ENCODE measurements at regions not wholly inside any gene's neighbourhood (a gene's known extent, or its start where the extent isn't known, plus 50 kb on each side); places are given as distances from the start of the nearest gene placed in this dataset.

DNA sequence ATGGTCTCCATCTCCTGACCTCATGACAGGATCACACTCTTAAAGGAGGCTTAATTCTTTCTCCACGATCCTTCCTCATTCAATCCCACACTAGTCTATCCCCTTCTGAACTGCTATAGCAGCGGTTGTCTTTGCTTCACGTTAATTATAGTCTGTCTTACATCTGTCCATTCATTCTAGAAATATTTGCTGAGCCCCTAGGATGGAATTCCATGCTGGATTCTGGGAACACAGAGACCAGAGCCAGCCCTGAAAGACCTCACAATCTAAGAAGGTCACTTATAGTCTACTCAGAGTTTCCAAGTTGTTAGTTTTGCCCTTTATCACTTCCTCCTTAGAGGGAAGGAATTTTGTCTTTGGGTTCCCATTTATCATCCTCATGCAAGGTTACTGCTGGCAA lies 193.5 kb downstream of the GAS1 start:
- FAIRE-seq (no peak), DNase-seq (no peak)
- H3K9me3 ChIP-seq (ENCODE audit: control insufficient read depth in 2 of 3, insufficient read depth in 1 of 3, low read length in 3 of 3): no peaks in the 10 kb centered on the region
- intact Hi-C loops (cut with DNase I): no loop called here
- no peak overlapping the region for H3K9ac ChIP-seq (ENCODE audit: low read length in 3 of 3)
- no peak overlapping the region for H3K4me3 ChIP-seq (ENCODE audit: low read length in 3 of 3)
- TF ChIP-seq, protein P1, sequence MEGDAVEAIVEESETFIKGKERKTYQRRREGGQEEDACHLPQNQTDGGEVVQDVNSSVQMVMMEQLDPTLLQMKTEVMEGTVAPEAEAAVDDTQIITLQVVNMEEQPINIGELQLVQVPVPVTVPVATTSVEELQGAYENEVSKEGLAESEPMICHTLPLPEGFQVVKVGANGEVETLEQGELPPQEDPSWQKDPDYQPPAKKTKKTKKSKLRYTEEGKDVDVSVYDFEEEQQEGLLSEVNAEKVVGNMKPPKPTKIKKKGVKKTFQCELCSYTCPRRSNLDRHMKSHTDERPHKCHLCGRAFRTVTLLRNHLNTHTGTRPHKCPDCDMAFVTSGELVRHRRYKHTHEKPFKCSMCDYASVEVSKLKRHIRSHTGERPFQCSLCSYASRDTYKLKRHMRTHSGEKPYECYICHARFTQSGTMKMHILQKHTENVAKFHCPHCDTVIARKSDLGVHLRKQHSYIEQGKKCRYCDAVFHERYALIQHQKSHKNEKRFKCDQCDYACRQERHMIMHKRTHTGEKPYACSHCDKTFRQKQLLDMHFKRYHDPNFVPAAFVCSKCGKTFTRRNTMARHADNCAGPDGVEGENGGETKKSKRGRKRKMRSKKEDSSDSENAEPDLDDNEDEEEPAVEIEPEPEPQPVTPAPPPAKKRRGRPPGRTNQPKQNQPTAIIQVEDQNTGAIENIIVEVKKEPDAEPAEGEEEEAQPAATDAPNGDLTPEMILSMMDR (IDR thresholded peaks at IDR 0.05; ENCODE audit: borderline replicate concordance, extremely low read depth, insufficient read depth): no peak
- H3K36me3 ChIP-seq (ENCODE audit: control insufficient read depth in 2 of 3, insufficient read depth in 3 of 3, low read length in 3 of 3): no peaks in the 10 kb centered on the region
- H3K27ac ChIP-seq (ENCODE audit: low read depth in 2 of 2, low read length in 2 of 2): no peak overlapping the region
- no peaks in the 10 kb centered on the region for H3K27me3 ChIP-seq (ENCODE audit: control insufficient read depth, insufficient read depth, low read length)
- no peaks in the 10 kb centered on the region for H3K4me1 ChIP-seq (ENCODE audit: control insufficient read depth in 2 of 3, insufficient read depth in 2 of 3, low read depth in 1 of 3, low read length in 3 of 3)

DNA sequence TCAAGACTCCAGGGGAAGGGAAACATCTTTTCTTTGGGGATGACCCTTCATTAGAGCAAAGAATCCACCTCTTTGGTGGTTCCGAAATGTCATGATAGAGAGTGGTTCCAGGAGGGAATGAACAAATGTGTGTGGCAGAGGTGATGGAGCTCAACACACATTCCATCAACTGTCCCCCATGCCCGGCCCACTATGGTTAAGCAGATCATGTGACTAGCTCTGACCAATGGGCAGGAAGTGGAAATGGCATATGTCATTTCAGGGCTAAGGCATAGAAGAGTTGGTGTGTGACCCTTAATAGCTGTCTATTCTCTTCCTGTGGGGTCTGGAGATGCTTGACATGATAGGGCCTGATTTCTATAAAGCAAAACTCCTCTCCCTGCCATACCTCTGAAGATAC lies 194.6 kb downstream of the GAS1 start:
- TF ChIP-seq, protein P1 (IDR thresholded peaks at IDR 0.05; ENCODE audit: borderline replicate concordance, extremely low read depth, insufficient read depth): no peak
- Histone ChIP-seq H3K4me1 (ENCODE audit: control insufficient read depth in 2 of 3, insufficient read depth in 2 of 3, low read depth in 1 of 3, low read length in 3 of 3) (no peaks in the 10 kb centered on the region), H3K9me3 (ENCODE audit: control insufficient read depth in 2 of 3, insufficient read depth in 1 of 3, low read length in 3 of 3) (no peaks in the 10 kb centered on the region), H3K27me3 (ENCODE audit: control insufficient read depth, insufficient read depth, low read length) (no peaks in the 10 kb centered on the region), H3K9ac (ENCODE audit: low read length in 3 of 3) (no peak overlapping the region), H3K27ac (ENCODE audit: low read depth in 2 of 2, low read length in 2 of 2) (no peak overlapping the region), H3K36me3 (ENCODE audit: control insufficient read depth in 2 of 3, insufficient read depth in 3 of 3, low read length in 3 of 3) (no peaks in the 10 kb centered on the region), H3K4me3 (ENCODE audit: low read length in 3 of 3) (no peak overlapping the region)
- intact Hi-C loops (cut with DNase I): no loop called here
- DNase-seq: no peak
- no peak for FAIRE-seq

GRCh38 chr9:86751956-86752355 lies 195.3 kb downstream of the GAS1 start:
- H3K4me1 ChIP-seq (ENCODE audit: control insufficient read depth in 2 of 3, insufficient read depth in 2 of 3, low read depth in 1 of 3, low read length in 3 of 3): no peaks in the 10 kb centered on the region
- H3K4me3 ChIP-seq (ENCODE audit: low read length in 3 of 3): no peak overlapping the region
- H3K27ac ChIP-seq (ENCODE audit: low read depth in 2 of 2, low read length in 2 of 2): no peak overlapping the region
- no peak overlapping the region for H3K9ac ChIP-seq (ENCODE audit: low read length in 3 of 3)
- intact Hi-C loops (cut with DNase I): no loop called here
- H3K36me3 ChIP-seq (ENCODE audit: control insufficient read depth in 2 of 3, insufficient read depth in 3 of 3, low read length in 3 of 3): no peaks in the 10 kb centered on the region
- FAIRE-seq: no peak
- TF ChIP-seq, protein P1 (IDR thresholded peaks at IDR 0.05; ENCODE audit: borderline replicate concordance, extremely low read depth, insufficient read depth): no peak
- H3K27me3 ChIP-seq (ENCODE audit: control insufficient read depth, insufficient read depth, low read length): no peaks in the 10 kb centered on the region
- DNase-seq: no peak
- H3K9me3 ChIP-seq (ENCODE audit: control insufficient read depth in 2 of 3, insufficient read depth in 1 of 3, low read length in 3 of 3): no peaks in the 10 kb centered on the region

- no peak overlapping the region for H3K27ac ChIP-seq (ENCODE audit: low read depth in 2 of 2, low read length in 2 of 2)
- TF ChIP-seq, protein P1 (IDR thresholded peaks at IDR 0.05; ENCODE audit: borderline replicate concordance, extremely low read depth, insufficient read depth): no peak
- no peaks in the 10 kb centered on the region for H3K27me3 ChIP-seq (ENCODE audit: control insufficient read depth, insufficient read depth, low read length)
- DNase-seq (no peak), FAIRE-seq (no peak)
- no peaks in the 10 kb centered on the region for H3K36me3 ChIP-seq (ENCODE audit: control insufficient read depth in 2 of 3, insufficient read depth in 3 of 3, low read length in 3 of 3)
- no peaks in the 10 kb centered on the region for H3K9me3 ChIP-seq (ENCODE audit: control insufficient read depth in 2 of 3, insufficient read depth in 1 of 3, low read length in 3 of 3)
- no peak overlapping the region for H3K4me3 ChIP-seq (ENCODE audit: low read length in 3 of 3)
- H3K9ac ChIP-seq (ENCODE audit: low read length in 3 of 3): no peak overlapping the region
- no peaks in the 10 kb centered on the region for H3K4me1 ChIP-seq (ENCODE audit: control insufficient read depth in 2 of 3, insufficient read depth in 2 of 3, low read depth in 1 of 3, low read length in 3 of 3)
- intact Hi-C loops (cut with DNase I): no loop called here
These were observed 196.1 kb downstream of the GAS1 start for GRCh38 chr9:86751207-86751606.
